ENCODE measurements at regions not wholly inside any gene's neighbourhood (a gene's known extent, or its start where the extent isn't known, plus 50 kb on each side); places are given as distances from the start of the nearest gene placed in this dataset.

DNA sequence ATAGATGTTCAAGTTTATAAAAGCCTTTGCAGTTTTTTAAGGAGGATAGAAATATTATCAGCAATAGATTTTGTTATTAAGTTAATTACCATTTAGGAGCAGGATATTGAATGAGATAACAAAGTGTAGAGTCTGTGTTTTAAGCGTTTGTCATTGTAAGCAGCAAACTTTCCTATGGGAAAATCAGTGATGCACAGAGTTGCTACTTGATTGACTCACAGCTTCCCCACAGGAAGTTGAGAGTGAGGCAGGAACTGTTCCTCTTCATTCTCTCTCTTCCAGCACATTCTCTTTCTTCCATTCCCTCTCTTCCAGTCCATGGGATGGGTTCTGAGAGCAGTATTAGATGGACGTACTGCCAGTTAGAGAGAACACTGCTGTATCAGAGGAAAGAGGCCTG lies 867.7 kb upstream of the AGA start:
- no peak for ATAC-seq

- no peak for ATAC-seq
These were observed 869.8 kb upstream of the AGA start for GRCh38 chr4:178311997-178312396.

- no peak for ATAC-seq
These were observed 872.0 kb upstream of the AGA start for GRCh38 chr4:178314287-178314686.

GRCh38 chr4:178316211-178316610 lies 874.0 kb upstream of the AGA start:
- ATAC-seq = no peak

GRCh38 chr4:178320003-178320402 lies 877.8 kb upstream of the AGA start:
- no peak for ATAC-seq

DNA sequence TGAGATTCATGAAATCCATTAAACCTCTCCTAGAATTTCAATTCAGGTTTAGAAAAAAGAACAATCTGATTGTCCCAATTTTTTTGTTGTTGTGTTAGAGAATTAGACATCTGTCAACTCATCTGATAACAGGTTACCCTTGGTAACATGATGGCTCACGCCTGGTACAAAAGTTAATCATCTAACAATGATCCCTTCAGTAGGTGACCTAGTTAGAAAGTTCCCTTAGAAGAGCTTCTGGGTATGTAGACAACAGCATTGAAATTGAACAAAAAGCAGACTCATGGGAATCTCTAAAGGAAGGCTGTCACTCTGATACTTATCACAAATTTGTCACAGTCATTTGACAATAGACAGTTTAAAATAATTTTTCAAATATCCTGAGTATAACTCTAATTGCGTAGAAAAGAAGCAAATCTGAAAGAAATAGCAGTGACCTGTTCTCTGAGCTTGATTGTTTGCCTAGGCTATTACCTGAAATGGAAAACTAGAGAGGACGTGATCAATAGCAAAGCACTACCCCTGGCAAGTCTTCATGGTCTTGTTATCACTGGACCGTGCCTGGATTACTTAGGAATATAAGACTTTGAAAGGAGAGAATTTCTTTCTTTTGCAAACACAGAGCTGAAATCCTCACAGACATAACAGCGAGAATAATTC lies 880.4 kb upstream of the AGA start:
- no peak for ATAC-seq

DNA sequence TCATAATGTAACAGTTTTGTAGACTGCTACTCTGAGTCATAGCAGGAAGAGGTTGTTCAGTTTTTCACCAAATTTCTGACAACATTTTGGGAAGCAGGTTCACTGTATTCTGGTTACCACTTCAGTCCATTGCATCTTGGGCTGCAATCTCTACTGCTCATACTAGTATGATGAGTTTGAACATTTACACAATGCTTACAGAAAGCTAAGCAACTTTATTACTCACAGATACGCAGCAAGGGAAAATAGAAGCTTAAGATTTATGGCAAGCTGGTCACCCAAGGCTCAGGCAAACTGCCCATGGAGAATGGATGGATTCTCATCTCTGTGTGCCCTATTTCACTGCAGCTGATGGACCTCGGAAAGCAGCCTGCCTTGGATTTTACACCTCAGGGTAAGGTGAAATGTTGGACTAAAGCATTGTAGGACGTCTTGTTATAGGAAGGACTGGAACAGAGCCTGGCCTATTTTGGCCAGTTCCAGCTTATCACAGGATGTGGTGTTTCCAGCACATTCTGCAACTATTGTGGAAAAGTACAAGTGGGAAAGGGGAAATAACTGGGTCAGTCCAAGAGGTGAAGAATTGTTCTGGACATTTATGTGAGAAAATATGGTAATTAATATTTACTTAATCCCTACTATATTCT lies 887.1 kb upstream of the AGA start:
- no peak for ATAC-seq

GRCh38 chr4:178333355-178333754 lies 891.1 kb upstream of the AGA start:
- no peak for ATAC-seq

DNA sequence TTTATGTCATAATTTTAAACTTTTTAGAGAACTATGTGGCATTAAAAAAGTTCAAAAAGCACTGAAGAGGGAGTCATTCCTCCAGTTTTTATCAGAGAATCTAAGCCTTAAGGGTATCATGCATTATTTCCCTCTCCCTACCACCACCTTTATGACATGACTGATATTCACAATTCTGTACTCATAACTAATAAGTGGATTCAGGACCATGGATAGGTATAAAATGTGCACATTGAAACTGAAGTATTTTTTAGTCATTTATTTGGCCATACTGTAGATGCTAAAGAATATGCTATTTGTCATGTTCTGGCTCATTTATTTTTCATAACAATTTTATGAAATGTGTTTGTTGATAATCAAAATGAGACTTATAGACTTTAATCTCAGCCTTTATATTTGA lies 897.5 kb upstream of the AGA start:
- no peak for ATAC-seq

DNA sequence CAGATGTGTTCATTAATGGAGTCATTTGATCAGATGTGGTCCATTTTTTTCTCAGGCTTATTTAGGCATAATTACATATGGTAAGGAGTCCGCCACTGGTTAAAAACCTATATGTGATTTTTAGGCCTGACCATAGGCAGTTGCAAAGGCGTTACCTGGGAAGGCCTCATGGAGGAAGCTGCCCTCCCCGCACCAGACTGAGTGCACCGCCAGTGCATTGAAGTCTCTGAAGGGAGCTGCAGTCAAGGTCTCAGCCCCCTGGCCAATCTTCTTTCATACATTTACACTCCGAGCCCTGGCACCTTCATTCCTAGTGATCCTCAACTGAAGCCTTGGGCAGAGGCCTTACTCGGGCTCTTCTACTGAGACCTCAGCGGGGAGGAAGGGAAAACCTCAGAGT lies 898.2 kb upstream of the AGA start:
- ATAC-seq = no peak

- ATAC-seq = no peak
These were observed 901.9 kb upstream of the AGA start for GRCh38 chr4:178344096-178344495.

- no peak for ATAC-seq
These were observed 904.9 kb upstream of the AGA start for GRCh38 chr4:178347111-178347510.

DNA sequence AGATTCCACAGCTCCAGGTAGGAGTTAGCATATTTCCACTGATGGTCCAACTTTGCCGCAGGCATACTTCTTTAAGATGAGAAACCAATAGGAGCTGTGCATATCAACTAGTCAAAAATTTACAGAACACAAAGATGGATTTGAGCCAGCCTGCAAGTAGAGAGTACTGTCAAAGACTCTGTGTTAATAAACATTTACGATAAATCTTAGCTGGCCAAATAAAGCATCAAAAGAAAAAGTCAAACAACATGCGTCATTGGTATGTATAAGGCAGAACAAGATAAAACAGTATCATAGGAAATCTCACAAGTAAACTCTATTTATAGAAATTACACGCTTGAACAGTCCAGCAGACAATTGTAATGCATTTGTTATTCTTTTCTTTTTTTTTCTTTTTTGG lies 907.4 kb upstream of the AGA start:
- ATAC-seq = no peak

GRCh38 chr4:178351185-178351584 lies 908.9 kb upstream of the AGA start:
- ATAC-seq = no peak

GRCh38 chr4:178356725-178357124 lies 914.5 kb upstream of the AGA start:
- no peak for ATAC-seq

DNA sequence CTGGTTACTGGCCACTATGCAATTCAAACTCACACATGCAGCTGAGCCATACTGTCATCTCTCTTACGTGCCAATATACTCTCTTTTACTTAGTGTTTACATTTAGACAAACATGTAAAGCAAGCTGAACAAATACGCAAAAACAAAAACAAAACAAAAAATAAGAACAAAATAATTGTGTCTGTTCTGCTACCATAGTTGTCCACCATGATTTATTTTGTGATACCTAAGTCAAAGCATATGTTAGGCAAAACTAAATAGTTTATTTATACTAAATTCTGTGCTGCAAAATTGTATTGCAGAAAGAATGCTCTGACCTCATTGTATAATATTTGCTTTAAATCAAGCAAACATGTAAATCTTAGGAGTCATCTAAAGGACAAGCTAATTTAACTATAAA lies 943.2 kb upstream of the AGA start:
- ATAC-seq = no peak

DNA sequence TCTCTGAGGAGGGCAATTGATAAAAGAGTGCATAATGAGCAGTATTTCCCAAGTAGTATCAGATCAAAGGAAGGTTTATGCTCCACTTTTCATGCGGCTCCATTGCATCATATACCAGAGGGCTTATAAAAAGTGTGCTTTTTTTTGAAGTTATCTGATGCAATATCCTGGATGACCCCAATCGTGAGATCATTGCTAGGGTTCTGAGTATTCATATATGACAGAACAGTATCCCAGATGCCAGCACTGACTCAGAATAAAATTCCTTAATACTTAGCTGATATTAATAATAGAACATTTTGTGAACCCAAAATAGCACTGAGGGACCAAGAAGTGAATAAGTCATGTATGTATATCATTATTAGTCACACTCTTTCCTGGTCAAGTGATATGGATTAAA lies 945.5 kb upstream of the AGA start:
- no peak for ATAC-seq

DNA sequence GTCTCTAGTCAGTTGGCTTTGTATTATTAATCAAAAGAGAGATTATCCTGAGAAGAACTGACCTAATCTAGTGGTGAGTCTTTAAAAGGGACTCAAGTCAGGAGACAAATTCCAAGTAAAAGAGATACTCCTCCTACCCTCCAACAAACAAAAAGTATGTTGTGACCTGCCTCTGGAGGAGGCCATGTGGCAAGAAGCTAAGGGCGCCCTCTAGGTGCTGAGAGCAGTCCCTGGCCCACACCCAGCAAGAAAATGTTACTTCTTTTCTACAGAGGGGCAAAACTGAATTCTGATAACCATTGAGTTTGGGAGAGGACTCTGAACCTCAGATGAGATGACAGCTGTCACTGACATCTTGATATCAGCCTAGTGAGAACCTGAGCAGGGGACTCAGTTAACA lies 953.6 kb upstream of the AGA start:
- ATAC-seq = no peak

GRCh38 chr4:178412455-178412854 lies 970.2 kb upstream of the AGA start:
- ATAC-seq = no peak

DNA sequence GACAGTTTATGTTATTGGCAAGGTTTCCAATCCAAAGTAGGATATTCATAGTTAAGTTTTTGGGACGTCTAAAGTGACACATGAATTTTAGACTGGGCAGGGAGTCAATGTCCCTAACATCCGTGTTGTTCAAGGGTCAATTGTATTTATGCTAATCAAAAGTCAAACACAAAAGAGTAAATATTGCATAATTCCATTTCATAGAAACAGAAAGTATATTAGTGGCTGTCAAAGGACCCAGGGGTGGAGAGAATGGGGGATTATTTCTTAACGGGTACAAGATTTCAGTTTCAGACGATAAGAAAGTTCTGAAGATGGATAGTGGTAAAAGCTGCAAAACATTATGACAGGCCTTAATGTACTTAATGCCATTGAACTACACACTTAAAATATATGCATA lies 971.8 kb upstream of the AGA start:
- no peak for ATAC-seq

DNA sequence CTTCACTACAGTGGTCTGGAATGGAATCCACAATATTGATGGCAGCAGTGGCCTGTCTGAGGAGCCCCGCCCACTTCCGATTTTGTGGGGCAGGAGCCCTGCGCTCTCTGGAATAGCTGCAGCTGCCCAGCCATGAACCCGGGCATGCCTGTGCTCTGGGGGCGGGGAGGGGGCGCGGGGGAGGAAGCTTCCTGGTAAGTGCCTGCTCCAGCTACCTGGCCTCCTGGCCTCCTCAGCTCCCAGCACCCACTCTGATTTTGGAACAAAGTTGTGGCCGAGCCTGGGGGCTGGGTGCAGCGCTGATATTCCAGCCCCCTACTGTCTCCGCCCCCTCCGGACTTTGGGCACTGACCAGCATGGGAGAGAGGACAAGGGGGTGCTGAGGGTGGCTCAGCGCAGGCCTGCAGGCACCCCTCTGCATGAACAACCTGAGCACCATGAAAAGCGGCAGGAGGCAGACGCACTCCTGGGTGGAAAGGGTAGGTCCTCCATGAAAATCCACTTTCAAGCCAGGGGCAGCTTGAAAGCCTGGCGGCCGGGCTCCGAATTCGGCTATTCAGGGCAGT lies 972.7 kb upstream of the AGA start:
- ATAC-seq = no peak

- no peak for ATAC-seq
These were observed 973.7 kb upstream of the AGA start for GRCh38 chr4:178415925-178416324.

DNA sequence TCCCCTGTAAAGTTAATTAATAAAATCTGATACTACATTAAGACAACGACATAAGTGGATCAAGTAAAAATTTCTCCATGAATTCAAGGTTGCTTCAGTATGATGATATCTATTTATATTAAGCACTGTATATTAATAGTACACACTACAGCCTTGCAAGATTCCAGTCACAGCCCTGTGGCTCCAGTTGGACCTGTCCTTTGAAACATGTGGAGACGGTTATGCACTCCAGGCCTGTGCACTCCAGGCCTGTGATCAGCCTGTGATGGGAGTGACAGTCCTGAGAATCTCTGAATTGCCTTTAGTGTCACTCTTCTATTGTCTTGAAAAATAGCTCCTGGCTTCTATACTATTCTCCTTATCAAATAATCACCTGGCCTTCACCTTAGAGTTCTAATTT lies 981.1 kb upstream of the AGA start:
- ATAC-seq = no peak

DNA sequence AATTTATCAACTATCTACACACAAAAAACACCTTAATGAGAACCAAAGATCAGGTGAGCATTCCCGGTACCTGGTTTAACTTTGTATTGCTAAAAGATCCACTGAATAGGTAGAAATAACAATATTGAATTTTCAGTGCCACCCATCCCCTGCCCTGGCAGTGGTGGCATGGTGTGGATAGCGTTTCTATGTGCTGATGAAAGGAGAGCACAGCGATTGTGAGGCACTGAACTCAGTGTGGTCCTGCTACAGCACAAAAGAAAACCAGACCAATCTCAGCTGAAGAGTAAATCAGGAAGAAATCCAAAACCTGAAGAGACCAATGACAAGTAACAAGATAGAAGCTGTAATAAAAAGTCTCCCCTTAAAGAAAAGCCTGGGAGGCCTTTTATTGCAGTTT lies 984.6 kb upstream of the AGA start:
- no peak for ATAC-seq

DNA sequence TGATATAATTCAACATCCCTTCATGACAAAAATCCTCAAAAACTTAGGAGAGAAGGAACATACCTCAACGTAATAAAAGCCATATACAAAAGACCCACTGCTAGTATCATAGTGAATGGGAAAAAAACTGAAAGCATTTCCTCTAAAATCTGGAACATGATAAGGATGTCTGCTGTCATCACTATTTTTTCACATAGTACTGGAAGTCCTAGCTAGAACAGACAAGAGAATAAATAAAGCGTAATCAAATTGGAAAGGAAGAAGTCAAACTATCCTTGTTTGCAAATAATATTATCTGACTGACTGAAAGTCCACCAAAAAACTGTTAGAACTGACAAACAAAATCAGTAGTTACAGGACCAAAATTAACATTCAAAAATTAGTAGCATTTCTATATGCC lies 985.4 kb upstream of the AGA start:
- ATAC-seq = no peak

Measured in activated CD4-positive, CD25-positive, alpha-beta regulatory T cell treated with anti-CD3 and anti-CD28 coated beads, Interleukin-2, amount 50 U/mL, for 24 hours (primary cell).